WERI-Rb-1 (cell line): ENCODE measurements at regions not wholly inside any gene's neighbourhood (a gene's known extent, or its start where the extent isn't known, plus 50 kb on each side); places are given as distances from the start of the nearest gene placed in this dataset.

ENCODE experiments used
- DNase-seq: peaks from one replicate; pipeline ENCODE4 v3.0.0-alpha.2; 2020
- H3K27ac ChIP-seq: fragments of 250-450 bp; sonication (Bioruptor Pico); 2 replicates; pipeline ENCODE4 v1.5.1; 2020; ENCODE audit warnings: mild to moderate bottlenecking, moderate library complexity
- H3K27me3 ChIP-seq: fragments of 250-450 bp; sonication (Bioruptor Pico); 2 replicates; pipeline ENCODE4 v1.5.1; 2021; ENCODE audit warnings: mild to moderate bottlenecking, low read depth, moderate library complexity; ENCODE audit not compliant: insufficient read depth, severe bottlenecking
- H3K36me3 ChIP-seq: fragments of 250-450 bp; sonication (Bioruptor Pico); 2 replicates; pipeline ENCODE4 v1.5.1; 2020; ENCODE audit warnings: mild to moderate bottlenecking, moderate library complexity
- H3K4me3 ChIP-seq: 2 replicates; pipeline ENCODE4 v1.5.1; 2011; ENCODE audit warnings: low read depth, mild to moderate bottlenecking, control low read depth, low read length
- H3K9me3 ChIP-seq: fragments of 250-450 bp; sonication (Bioruptor Pico); 2 replicates; pipeline ENCODE4 v1.5.1; 2021; ENCODE audit warnings: mild to moderate bottlenecking, moderate library complexity; ENCODE audit not compliant: severe bottlenecking
- CTCF ChIP-seq: IDR thresholded peaks from 2 replicates; pipeline ENCODE4 v1.5.1; 2011; ENCODE audit warnings: low read depth, mild to moderate bottlenecking, control low read depth, inconsistent platforms, low read length

GRCh38 chr6:14612016-14612980, 494.7 kb downstream of the CD83 start:
- no peak overlapping the region for H3K27ac ChIP-seq
- H3K36me3 ChIP-seq, result no peaks in the 10 kb centered on the region
- TF ChIP-seq CTCF, result no peak
- no peaks in the 10 kb centered on the region for H3K27me3 ChIP-seq
- H3K9me3 ChIP-seq, result peaks cover 12% of the 10 kb centered on the region
- no peak overlapping the region for H3K4me3 ChIP-seq
- DNase-seq, result no peak

GRCh38 chr6:14614631-14615030, 497.1 kb downstream of the CD83 start:
- H3K27ac ChIP-seq, result no peak overlapping the region
- H3K27me3 ChIP-seq, result no peaks in the 10 kb centered on the region
- H3K36me3 ChIP-seq, result no peaks in the 10 kb centered on the region
- peaks cover 12% of the 10 kb centered on the region for H3K9me3 ChIP-seq
- DNase-seq, result no peak
- TF ChIP-seq CTCF, result no peak
- H3K4me3 ChIP-seq, result no peak overlapping the region

- Histone ChIP-seq H3K27ac (no peak overlapping the region), H3K9me3 (peaks cover 12% of the 10 kb centered on the region), H3K36me3 (no peaks in the 10 kb centered on the region), H3K4me3 (no peak overlapping the region), H3K27me3 (no peaks in the 10 kb centered on the region)
- no peak for DNase-seq
- no peak for TF ChIP-seq CTCF
Measured at GRCh38 chr6:14616656-14617055, 499.1 kb downstream of the CD83 start.

GRCh38 chr6:14618759-14619418, 501.3 kb downstream of the CD83 start:
- Histone ChIP-seq H3K36me3 (no peaks in the 10 kb centered on the region), H3K9me3 (peaks cover 12% of the 10 kb centered on the region), H3K4me3 (no peak overlapping the region), H3K27ac (no peak overlapping the region), H3K27me3 (no peaks in the 10 kb centered on the region)
- DNase-seq, result no peak
- TF ChIP-seq CTCF, result no peak

GRCh38 chr6:14619419-14619781, 501.8 kb downstream of the CD83 start:
- peaks cover 12% of the 10 kb centered on the region for H3K9me3 ChIP-seq
- DNase-seq, result no peak
- H3K27me3 ChIP-seq, result no peaks in the 10 kb centered on the region
- H3K27ac ChIP-seq, result no peak overlapping the region
- no peak overlapping the region for H3K4me3 ChIP-seq
- no peak for TF ChIP-seq CTCF
- no peaks in the 10 kb centered on the region for H3K36me3 ChIP-seq
